Progenitor cell of endocrine pancreas (in vitro differentiated cells): ENCODE measurements at regions not wholly inside any gene's neighbourhood (a gene's known extent, or its start where the extent isn't known, plus 50 kb on each side); places are given as distances from the start of the nearest gene placed in this dataset.

ENCODE experiments used
- DNase-seq: peaks from one replicate; pipeline ENCODE4 v3.0.0; 2021; ENCODE audit warnings: low spot score; ENCODE audit not compliant: unreplicated experiment
- H3K27ac Mint-ChIP-seq: 2 replicates; pipeline ENCODE4 v1.8.0; 2021; ENCODE audit warnings: mild to moderate bottlenecking, moderate library complexity, mixed read lengths
- H3K27me3 Mint-ChIP-seq: 2 replicates; pipeline ENCODE4 v1.8.0; 2021; ENCODE audit warnings: mixed read lengths
- H3K36me3 Mint-ChIP-seq: 2 replicates; pipeline ENCODE4 v1.8.0; 2022; ENCODE audit warnings: mixed read lengths; ENCODE audit not compliant: insufficient read depth
- H3K4me1 Mint-ChIP-seq: 2 replicates; pipeline ENCODE4 v1.8.0; 2021; ENCODE audit warnings: low read depth, mixed read lengths
- H3K4me3 Mint-ChIP-seq: 2 replicates; pipeline ENCODE4 v1.8.0; 2021; ENCODE audit warnings: low read depth, mild to moderate bottlenecking, moderate library complexity, mixed read lengths
- H3K9me3 Mint-ChIP-seq: 2 replicates; pipeline ENCODE4 v1.8.0; 2021; ENCODE audit warnings: low read depth, mixed read lengths
- CTCF ChIP-seq: fragments of 200-600 bp; sonication (generic); IDR thresholded peaks from one replicate; pipeline ENCODE4 v1.5.0; 2021; ENCODE audit warnings: antibody characterized with exemption, mild to moderate bottlenecking; ENCODE audit not compliant: unreplicated experiment

- Mint-ChIP-seq H3K36me3 (no peaks in the 10 kb centered on the region), H3K27me3 (no peaks in the 10 kb centered on the region), H3K9me3 (peaks cover 12% of the 10 kb centered on the region), H3K4me3 (no peak overlapping the region), H3K27ac (no peak overlapping the region), H3K4me1 (peaks cover 10% of the 10 kb centered on the region)
- TF ChIP-seq CTCF = no peak
- DNase-seq = no peak
These were observed 135.4 kb upstream of the NAMPT start for GRCh38 chr7:106420210-106420609.

GRCh38 chr7:106419455-106420182 lies 134.8 kb upstream of the NAMPT start:
- H3K9me3 Mint-ChIP-seq = peaks cover 13% of the 10 kb centered on the region
- no peaks in the 10 kb centered on the region for H3K36me3 Mint-ChIP-seq

DNA sequence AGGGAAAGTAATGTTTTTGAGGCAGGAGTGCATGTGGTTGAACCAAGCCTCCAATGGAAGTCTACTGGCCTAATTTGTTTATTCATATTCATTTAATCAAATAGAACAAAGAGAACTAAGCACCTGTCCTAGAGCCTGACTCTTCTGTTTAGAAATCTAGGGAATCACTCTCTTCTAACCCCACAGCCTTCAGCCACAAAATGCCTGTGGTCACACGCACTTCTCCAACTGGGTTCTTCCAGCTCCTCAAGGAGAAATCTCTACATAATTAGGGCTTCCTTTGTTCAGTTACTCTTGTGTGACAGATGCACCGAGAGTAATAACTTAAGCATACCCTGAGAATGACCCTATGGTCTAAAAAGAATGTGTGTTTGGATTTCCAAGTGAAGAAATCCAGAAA lies 133.7 kb upstream of the NAMPT start:
- DNase-seq = no peak
- H3K4me3 Mint-ChIP-seq = no peak overlapping the region
- H3K27ac Mint-ChIP-seq = no peak overlapping the region
- H3K27me3 Mint-ChIP-seq = no peaks in the 10 kb centered on the region
- no peaks in the 10 kb centered on the region for H3K36me3 Mint-ChIP-seq
- peaks cover 1% of the 10 kb centered on the region for H3K4me1 Mint-ChIP-seq
- TF ChIP-seq CTCF = no peak
- H3K9me3 Mint-ChIP-seq = peaks cover 13% of the 10 kb centered on the region

More at GRCh38 chr7:106419455-106420182, 134.8 kb upstream of the NAMPT start:
- H3K4me3 Mint-ChIP-seq = no peak overlapping the region
- DNase-seq = no peak
- no peak overlapping the region for H3K27ac Mint-ChIP-seq
- no peak for TF ChIP-seq CTCF
- no peaks in the 10 kb centered on the region for H3K27me3 Mint-ChIP-seq
- peaks cover 5% of the 10 kb centered on the region for H3K4me1 Mint-ChIP-seq

DNA sequence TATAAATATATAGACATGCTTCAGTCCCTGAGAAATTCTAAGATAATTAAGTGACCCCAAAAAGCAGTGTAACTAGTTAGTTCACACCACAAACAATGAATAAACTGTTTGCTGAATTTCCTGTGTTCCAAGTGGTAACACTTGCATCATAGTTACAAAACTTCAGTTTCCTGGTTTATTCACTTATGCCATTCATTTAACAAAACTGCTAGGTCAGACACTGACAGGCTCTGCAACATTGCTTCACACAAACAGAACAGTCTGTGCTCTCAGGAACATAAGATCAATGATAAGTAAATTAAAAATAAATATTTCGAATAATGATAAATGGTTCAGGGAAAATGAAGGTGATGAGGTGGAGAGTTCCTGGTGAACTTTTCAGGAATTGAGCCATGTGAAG lies 133.3 kb upstream of the NAMPT start:
- Mint-ChIP-seq H3K4me3 (no peak overlapping the region), H3K36me3 (no peaks in the 10 kb centered on the region), H3K27ac (no peak overlapping the region), H3K9me3 (peaks cover 13% of the 10 kb centered on the region), H3K4me1 (peaks cover 1% of the 10 kb centered on the region), H3K27me3 (no peaks in the 10 kb centered on the region)
- no peak for DNase-seq
- TF ChIP-seq CTCF = no peak

GRCh38 chr7:106417273-106417902 lies 132.6 kb upstream of the NAMPT start:
- no peaks in the 10 kb centered on the region for H3K27me3 Mint-ChIP-seq
- H3K9me3 Mint-ChIP-seq = peaks cover 13% of the 10 kb centered on the region
- H3K4me1 Mint-ChIP-seq = peaks cover 1% of the 10 kb centered on the region
- no peak for TF ChIP-seq CTCF
- H3K36me3 Mint-ChIP-seq = no peaks in the 10 kb centered on the region
- H3K27ac Mint-ChIP-seq = no peak overlapping the region
- no peak for DNase-seq
- no peak overlapping the region for H3K4me3 Mint-ChIP-seq
